ENCODE measurements at regions not wholly inside any gene's neighbourhood (a gene's known extent, or its start where the extent isn't known, plus 50 kb on each side); places are given as distances from the start of the nearest gene placed in this dataset.
A peak's percentile ranks its signal among the peaks of the same experiment; 100 is the strongest.

DNA sequence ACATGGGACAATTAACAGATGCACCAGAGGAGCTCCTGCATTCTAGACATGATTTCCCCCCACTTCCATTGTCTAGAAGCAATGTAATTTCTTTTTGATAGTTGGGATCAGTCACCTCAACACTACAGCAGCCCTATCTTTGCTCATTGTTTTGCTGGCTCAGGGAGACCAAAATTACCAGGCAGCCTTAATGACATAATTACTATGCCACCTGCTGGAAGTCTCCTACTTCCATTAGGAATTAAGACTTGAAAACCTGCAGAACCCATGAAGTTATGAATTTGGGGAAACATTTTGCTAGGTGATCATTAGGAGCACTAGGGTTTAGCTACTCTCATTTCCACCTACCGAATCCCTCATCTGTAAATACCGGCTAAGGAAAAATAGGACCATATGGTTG, 312.0 kb upstream of the CA10 start:
- BruUV-seq (replicated peaks): no TSS peak
- ChIA-PET CTCF (interaction anchor here (0.7 kb wide), 1 partner anchor 259 kb away, joined by 3 read pairs; no protein-coding TSS in a partner anchor), POLR2A (no interaction called here)
- Histone ChIP-seq H3K4me3 (ENCODE audit: low read depth, low read length) (no peak overlapping the region), H3K36me3 (ENCODE audit: control insufficient read depth, insufficient read depth, low read length) (no peaks in the 10 kb centered on the region), H3K4me1 (no peaks in the 10 kb centered on the region), H3K27me3 (replicated peaks; ENCODE audit: control insufficient read depth, insufficient read depth, low read length) (no peaks in the 10 kb centered on the region), H3K9me3 (no peaks in the 10 kb centered on the region)
- Mint-ChIP-seq H3K36me3 (ENCODE audit: insufficient read depth, unreplicated experiment) (no peaks in the 10 kb centered on the region), H3K4me3 (ENCODE audit: unreplicated experiment) (no peak overlapping the region), H3K4me1 (ENCODE audit: low read depth, unreplicated experiment) (no peaks in the 10 kb centered on the region), H3K9me3 (ENCODE audit: unreplicated experiment) (no peaks in the 10 kb centered on the region), H3K27me3 (ENCODE audit: insufficient read depth, unreplicated experiment) (no peaks in the 10 kb centered on the region), H3K27ac (ENCODE audit: unreplicated experiment) (no peak overlapping the region)
- intact Hi-C loops (cut with micrococcal nuclease; ENCODE audit: unreplicated experiment): loop anchor here (1.0 kb wide), 1 partner anchor 87 kb away; no protein-coding TSS in a partner anchor
- no peak for DNase-seq
- TF ChIP-seq CTCF (IDR thresholded peaks at IDR 0.05; ENCODE audit: insufficient read depth in 1 of 2, low read depth in 1 of 2, low read length in 1 of 2, severe bottlenecking in 1 of 2, unreplicated experiment in 1 of 2): peak in 1 of 2 experiments; percentile 15

GRCh38 chr17:52465407-52465806, 306.9 kb upstream of the CA10 start:
- no peaks in the 10 kb centered on the region for H3K36me3 Mint-ChIP-seq (ENCODE audit: insufficient read depth, unreplicated experiment)
- Histone ChIP-seq H3K4me3 (ENCODE audit: low read depth, low read length) (no peak overlapping the region), H3K9me3 (0 out of 2 replicates have a peak, but pooled peaks cover 4% of the 10 kb centered on the region), H3K36me3 (ENCODE audit: control insufficient read depth, insufficient read depth, low read length) (no peaks in the 10 kb centered on the region), H3K4me1 (no peaks in the 10 kb centered on the region), H3K27me3 (replicated peaks; ENCODE audit: control insufficient read depth, insufficient read depth, low read length) (no peaks in the 10 kb centered on the region)
- H3K4me1 Mint-ChIP-seq (ENCODE audit: low read depth, unreplicated experiment): no peaks in the 10 kb centered on the region
- DNase-seq: no peak
- ChIA-PET POLR2A (no interaction called here), CTCF (no interaction called here)
- BruUV-seq (replicated peaks): no TSS peak
- intact Hi-C loops (cut with micrococcal nuclease; ENCODE audit: unreplicated experiment): no loop called here
- peaks cover 3% of the 10 kb centered on the region for H3K27me3 Mint-ChIP-seq (ENCODE audit: insufficient read depth, unreplicated experiment)
- H3K4me3 Mint-ChIP-seq (ENCODE audit: unreplicated experiment): no peak overlapping the region
- no peak overlapping the region for H3K27ac Mint-ChIP-seq (ENCODE audit: unreplicated experiment)
- H3K9me3 Mint-ChIP-seq (ENCODE audit: unreplicated experiment): peaks cover 10% of the 10 kb centered on the region
- TF ChIP-seq CTCF (IDR thresholded peaks at IDR 0.05; ENCODE audit: insufficient read depth in 1 of 2, low read depth in 1 of 2, low read length in 1 of 2, severe bottlenecking in 1 of 2, unreplicated experiment in 1 of 2): no peak

DNA sequence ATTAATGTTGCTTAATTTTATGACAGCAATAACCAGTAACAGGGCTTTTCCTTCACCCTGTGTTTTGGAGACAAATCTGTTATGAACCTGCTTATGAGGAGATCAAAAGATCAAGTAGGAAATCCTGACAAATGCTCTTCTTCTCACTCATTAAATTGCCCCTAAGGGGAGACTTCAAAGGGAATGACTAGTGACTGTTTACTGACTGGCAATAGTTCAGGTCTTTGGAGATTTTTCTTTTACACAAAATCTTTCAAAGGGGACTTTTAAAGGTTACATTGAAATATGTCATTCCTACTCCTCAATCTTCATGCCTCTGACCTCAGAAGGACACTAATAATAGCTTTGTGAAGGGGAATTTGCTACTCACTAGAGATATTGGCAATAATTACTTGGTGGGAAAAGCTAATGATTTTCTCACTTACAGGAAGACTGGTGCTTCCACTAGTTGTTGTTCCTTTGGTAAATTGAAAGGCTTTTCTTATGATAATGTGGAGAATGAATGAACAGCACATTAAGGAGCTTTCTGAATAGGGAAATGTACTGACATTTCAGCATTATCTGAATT, 292.9 kb upstream of the CA10 start:
- Mint-ChIP-seq H3K27ac (ENCODE audit: unreplicated experiment) (no peak overlapping the region), H3K4me1 (ENCODE audit: low read depth, unreplicated experiment) (no peaks in the 10 kb centered on the region), H3K27me3 (ENCODE audit: insufficient read depth, unreplicated experiment) (no peaks in the 10 kb centered on the region), H3K4me3 (ENCODE audit: unreplicated experiment) (no peak overlapping the region), H3K36me3 (ENCODE audit: insufficient read depth, unreplicated experiment) (no peaks in the 10 kb centered on the region), H3K9me3 (ENCODE audit: unreplicated experiment) (no peaks in the 10 kb centered on the region)
- CTCF ChIA-PET: no interaction called here
- no peak for TF ChIP-seq CTCF (IDR thresholded peaks at IDR 0.05; ENCODE audit: insufficient read depth in 1 of 2, low read depth in 1 of 2, low read length in 1 of 2, severe bottlenecking in 1 of 2, unreplicated experiment in 1 of 2)
- BruUV-seq (replicated peaks): no TSS peak
- POLR2A ChIA-PET: no interaction called here
- no peaks in the 10 kb centered on the region for H3K27me3 ChIP-seq (replicated peaks; ENCODE audit: control insufficient read depth, insufficient read depth, low read length)
- no peak for DNase-seq
- no peaks in the 10 kb centered on the region for H3K36me3 ChIP-seq (ENCODE audit: control insufficient read depth, insufficient read depth, low read length)
- intact Hi-C loops (cut with micrococcal nuclease; ENCODE audit: unreplicated experiment): no loop called here
- H3K4me1 ChIP-seq: no peaks in the 10 kb centered on the region
- no peak overlapping the region for H3K4me3 ChIP-seq (ENCODE audit: low read depth, low read length)
- no peaks in the 10 kb centered on the region for H3K9me3 ChIP-seq

Data from Caco-2 (cell line).